ENCODE measurements at regions not wholly inside any gene's neighbourhood (a gene's known extent, or its start where the extent isn't known, plus 50 kb on each side); places are given as distances from the start of the nearest gene placed in this dataset.

- H3K4me3 ChIP-seq (ENCODE audit: control insufficient read depth, low read depth, low read length): no peak overlapping the region
Observed at GRCh38 chr12:85741046-85741445, 95.2 kb downstream of the RASSF9 start.

GRCh38 chr12:85747941-85748495 lies 88.2 kb downstream of the RASSF9 start:
- no peak for TF ChIP-seq CTCF (IDR thresholded peaks at IDR 0.05; ENCODE audit: control insufficient read depth, insufficient read depth, low read depth, low read length, missing control alignments)
- H3K4me3 ChIP-seq (ENCODE audit: control insufficient read depth, low read depth, low read length): no peak overlapping the region
- no peak for DNase-seq (ENCODE audit: low read depth)

More at GRCh38 chr12:85741046-85741445, 95.2 kb downstream of the RASSF9 start:
- no peak for TF ChIP-seq CTCF (IDR thresholded peaks at IDR 0.05; ENCODE audit: control insufficient read depth, insufficient read depth, low read depth, low read length, missing control alignments)
- no peak for DNase-seq (ENCODE audit: low read depth)

Data from AG09309 (cell line).